H9 (cell line): ENCODE measurements at regions not wholly inside any gene's neighbourhood (a gene's known extent, or its start where the extent isn't known, plus 50 kb on each side); places are given as distances from the start of the nearest gene placed in this dataset.

Experiments used
- DNase-seq: peaks from one replicate; pipeline ENCODE4 v3.0.0-alpha.2; 2017
- H2AFZ ChIP-seq: one replicate; pipeline ENCODE4 v1.6.1; 2013; ENCODE audit warnings: mild to moderate bottlenecking, low read length, control low read depth, moderate library complexity
- H2AK5ac ChIP-seq: 2 replicates; pipeline ENCODE4 v1.6.1; 2013; ENCODE audit warnings: low read length, control low read depth, mixed read lengths; ENCODE audit not compliant: insufficient read length
- H2BK120ac ChIP-seq: one replicate; pipeline ENCODE4 v1.6.1; 2013; ENCODE audit warnings: low read depth, mild to moderate bottlenecking, low read length, control low read depth, inconsistent platforms; ENCODE audit not compliant: poor library complexity, severe bottlenecking
- H2BK12ac ChIP-seq: 2 replicates; pipeline ENCODE4 v1.6.1; 2013; ENCODE audit warnings: low read length, control low read depth, mixed read lengths, low read depth; ENCODE audit not compliant: insufficient read length
- H2BK15ac ChIP-seq: 2 replicates; pipeline ENCODE4 v1.6.1; 2013; ENCODE audit warnings: low read depth, low read length, control low read depth
- H2BK20ac ChIP-seq: one replicate; pipeline ENCODE4 v1.6.1; 2013; ENCODE audit warnings: low read depth, mild to moderate bottlenecking, low read length, control low read depth, inconsistent platforms; ENCODE audit not compliant: poor library complexity, severe bottlenecking
- H2BK5ac ChIP-seq: 2 replicates; pipeline ENCODE4 v1.6.1; 2013; ENCODE audit warnings: low read length, control low read depth, mixed read lengths; ENCODE audit not compliant: insufficient read length
- H3K14ac ChIP-seq: 2 replicates; pipeline ENCODE4 v1.6.1; 2013; ENCODE audit warnings: low read length, control low read depth; ENCODE audit not compliant: insufficient read depth
- H3K18ac ChIP-seq: 2 replicates; pipeline ENCODE4 v1.6.1; 2013; ENCODE audit warnings: low read depth, mild to moderate bottlenecking, mixed read lengths, low read length, control low read depth; ENCODE audit not compliant: insufficient read length
- H3K23ac ChIP-seq: 2 replicates; pipeline ENCODE4 v1.6.1; 2013; ENCODE audit warnings: low read length, control low read depth, mixed read lengths, low read depth; ENCODE audit not compliant: insufficient read length
- H3K23me2 ChIP-seq: 2 replicates; pipeline ENCODE4 v1.6.1; 2013; ENCODE audit warnings: low read depth, mild to moderate bottlenecking, mixed read lengths, low read length, control low read depth; ENCODE audit not compliant: insufficient read length, poor library complexity, severe bottlenecking
- H3K27ac ChIP-seq: 2 replicates; pipeline ENCODE4 v1.5.1; 2013; ENCODE audit warnings: low read length, control low read depth, mixed read lengths, low read depth; ENCODE audit not compliant: insufficient read length
- H3K27me3 ChIP-seq: 2 replicates; pipeline ENCODE4 v1.6.1; 2013; ENCODE audit warnings: low read length, control low read depth, inconsistent platforms; ENCODE audit not compliant: insufficient read depth
- H3K4ac ChIP-seq: 2 replicates; pipeline ENCODE4 v1.6.1; 2013; ENCODE audit warnings: low read depth, mild to moderate bottlenecking, control low read depth, inconsistent platforms, low read length, moderate library complexity
- H3K4me1 ChIP-seq: 2 replicates; pipeline ENCODE4 v1.6.1; 2013; ENCODE audit warnings: low read length, control low read depth, inconsistent platforms; ENCODE audit not compliant: insufficient read depth
- H3K4me2 ChIP-seq: 2 replicates; pipeline ENCODE4 v1.6.1; 2013; ENCODE audit warnings: low read length, control low read depth, mixed read lengths; ENCODE audit not compliant: insufficient read length, insufficient read depth
- H3K56ac ChIP-seq: 2 replicates; pipeline ENCODE4 v1.6.1; 2013; ENCODE audit warnings: low read depth, mild to moderate bottlenecking, mixed read lengths, low read length, control low read depth; ENCODE audit not compliant: insufficient read length
- H3K79me1 ChIP-seq: 2 replicates; pipeline ENCODE4 v1.6.1; 2013; ENCODE audit warnings: low read depth, mild to moderate bottlenecking, moderate library complexity, low read length, control low read depth, inconsistent platforms; ENCODE audit not compliant: insufficient read depth, poor library complexity, severe bottlenecking
- H3K79me2 ChIP-seq: 2 replicates; pipeline ENCODE4 v1.6.1; 2013; ENCODE audit warnings: low read length, control low read depth, inconsistent platforms; ENCODE audit not compliant: insufficient read depth
- H3K9ac ChIP-seq: 2 replicates; pipeline ENCODE4 v1.6.1; 2013; ENCODE audit warnings: low read length, control low read depth, mixed read lengths; ENCODE audit not compliant: insufficient read length; ENCODE audit errors: extremely low read depth
- H3K9me3 ChIP-seq: one replicate; pipeline ENCODE4 v1.6.1; 2013; ENCODE audit warnings: low read depth, low read length, inconsistent platforms; ENCODE audit not compliant: control insufficient read depth
- H3T11ph ChIP-seq: one replicate; pipeline ENCODE4 v1.6.1; 2013; ENCODE audit warnings: mild to moderate bottlenecking, low read length, control low read depth, inconsistent platforms
- H4K20me1 ChIP-seq: one replicate; pipeline ENCODE4 v1.6.1; 2013; ENCODE audit not compliant: control insufficient read depth, insufficient read length, insufficient read depth
- H4K5ac ChIP-seq: 2 replicates; pipeline ENCODE4 v1.6.1; 2013; ENCODE audit warnings: low read depth, mild to moderate bottlenecking, mixed read lengths, low read length, control low read depth; ENCODE audit not compliant: insufficient read length
- H4K8ac ChIP-seq: replicated peaks from 2 replicates; pipeline ENCODE4 v1.6.1; 2013; ENCODE audit warnings: low read length, control low read depth, mixed read lengths, low read depth; ENCODE audit not compliant: insufficient read length
- H4K91ac ChIP-seq: 2 replicates; pipeline ENCODE4 v1.6.1; 2013; ENCODE audit warnings: low read depth, mild to moderate bottlenecking, moderate library complexity, mixed read lengths, low read length, control low read depth; ENCODE audit not compliant: insufficient read length
- H3K27ac Mint-ChIP-seq, 3 experiments: 2 replicates in 2 of 3; 3 replicates in 1 of 3; pipeline ENCODE4 v1.8.0; 2020 to 2021; ENCODE audit warnings: mixed read lengths in 3 of 3, mild to moderate bottlenecking in 1 of 3, moderate library complexity in 1 of 3
- H3K27me3 Mint-ChIP-seq: 2 replicates; pipeline ENCODE4 v1.8.0; 2021; ENCODE audit warnings: low read depth, mild to moderate bottlenecking, moderate library complexity, mixed read lengths
- H3K36me3 Mint-ChIP-seq, 3 experiments: 2 replicates in 2 of 3; 3 replicates in 1 of 3; pipeline ENCODE4 v1.8.0; 2020 to 2021; ENCODE audit warnings: low read depth in 3 of 3, mixed read lengths in 3 of 3; ENCODE audit not compliant: insufficient read depth in 1 of 3
- H3K4me1 Mint-ChIP-seq, 2 experiments: 2 replicates each; pipeline ENCODE4 v1.8.0; 2020; ENCODE audit warnings: mixed read lengths in 2 of 2
- H3K4me3 Mint-ChIP-seq, 2 experiments: 2 replicates in 1 of 2; 3 replicates in 1 of 2; pipeline ENCODE4 v1.8.0; 2020 to 2021; ENCODE audit warnings: mild to moderate bottlenecking in 2 of 2, mixed read lengths in 2 of 2, moderate library complexity in 1 of 2
- H3K9me3 Mint-ChIP-seq, 2 experiments: 2 replicates in 1 of 2; 3 replicates in 1 of 2; pipeline ENCODE4 v1.8.0; 2020; ENCODE audit warnings: mild to moderate bottlenecking in 2 of 2, mixed read lengths in 2 of 2, moderate library complexity in 1 of 2
- CTCF ChIP-seq: fragments of 200-600 bp; sonication (generic); conservative IDR thresholded peaks from 3 replicates; pipeline ENCODE4 v1.8.0; 2021; ENCODE audit warnings: antibody characterized with exemption, mild to moderate bottlenecking
- WGBS: extraction: QIAGEN DNeasy Blood & Tissue Kit; methylation state at CpG from one replicate; pipeline ENCODE4 v1.1.7; 2013; ENCODE audit warnings: missing lambda C conversion rate, low lambda C conversion rate, mixed read lengths; ENCODE audit not compliant: insufficient read length; ENCODE audit errors: extremely low coverage; 5-methylcytosine and 5-hydroxymethylcytosine counted together

GRCh38 chr2:217671075-217671474 is 331.7 kb downstream of the TNS1 start:
- Histone ChIP-seq H3K9me3 (no peaks in the 10 kb centered on the region), H3K4me1 (no peaks in the 10 kb centered on the region), H3K23me2 (no peaks in the 10 kb centered on the region), H2BK120ac (no peak overlapping the region), H4K20me1 (no peaks in the 10 kb centered on the region), H4K91ac (no peak overlapping the region), H4K8ac (no peak overlapping the region), H3T11ph (no peak overlapping the region), H3K27me3 (no peaks in the 10 kb centered on the region), H3K27ac (no peak overlapping the region), H3K23ac (no peak overlapping the region), H4K5ac (no peak overlapping the region), H3K4ac (no peak overlapping the region), H3K56ac (no peak overlapping the region), H3K79me2 (no peaks in the 10 kb centered on the region), H3K4me2 (no peak overlapping the region), H2BK15ac (no peak overlapping the region), H3K9ac (no peak overlapping the region), H2BK20ac (no peak overlapping the region), H3K14ac (no peak overlapping the region), H3K18ac (no peak overlapping the region), H2BK5ac (no peak overlapping the region), H2AFZ (no peak overlapping the region), H2AK5ac (no peak overlapping the region), H2BK12ac (no peak overlapping the region), H3K79me1 (no peaks in the 10 kb centered on the region)
- no peak overlapping the region; a peak in 1 of 7 replicates for H3K27ac Mint-ChIP-seq
- H3K36me3 Mint-ChIP-seq: no peaks in the 10 kb centered on the region
- peaks cover 0 to 2% of the 10 kb centered on the region in 2 experiments; a peak in 1 of 5 replicates for H3K9me3 Mint-ChIP-seq
- WGBS: no CpG with 5 or more reads among the region's 1 CpG
- H3K27me3 Mint-ChIP-seq: peaks cover 5% of the 10 kb centered on the region
- DNase-seq: no peak
- H3K4me1 Mint-ChIP-seq: no peaks in the 10 kb centered on the region
- no peak overlapping the region for H3K4me3 Mint-ChIP-seq
- no peak for TF ChIP-seq CTCF
